ENCODE measurements at regions not wholly inside any gene's neighbourhood (a gene's known extent, or its start where the extent isn't known, plus 50 kb on each side); places are given as distances from the start of the nearest gene placed in this dataset.
"Not testable (repeated sequence)": the region's sequence is repeated elsewhere in the genome, so short reads cannot be mapped to it uniquely, and the experiment has no call there.

GRCh38 chr6:84583784-84584183 lies 180.6 kb downstream of the TBX18 start:
- no peak overlapping the region for H3K4me3 ChIP-seq (ENCODE audit: low read depth, low read length)
- DNase-seq (ENCODE audit: low read depth), result no peak

- DNase-seq (ENCODE audit: low read depth), result peak; percentile 30
- H3K4me3 ChIP-seq (ENCODE audit: low read depth, low read length), result no peak overlapping the region
These were observed 181.4 kb downstream of the TBX18 start for GRCh38 chr6:84582997-84583396.

- no peak overlapping the region for H3K4me3 ChIP-seq (ENCODE audit: low read depth, low read length)
- DNase-seq (ENCODE audit: low read depth), result peak; percentile 86
These were observed 182.7 kb downstream of the TBX18 start for GRCh38 chr6:84581494-84582259.

- no peak for DNase-seq (ENCODE audit: low read depth)
These were observed 185.0 kb downstream of the TBX18 start for GRCh38 chr6:84579404-84579803.

DNA sequence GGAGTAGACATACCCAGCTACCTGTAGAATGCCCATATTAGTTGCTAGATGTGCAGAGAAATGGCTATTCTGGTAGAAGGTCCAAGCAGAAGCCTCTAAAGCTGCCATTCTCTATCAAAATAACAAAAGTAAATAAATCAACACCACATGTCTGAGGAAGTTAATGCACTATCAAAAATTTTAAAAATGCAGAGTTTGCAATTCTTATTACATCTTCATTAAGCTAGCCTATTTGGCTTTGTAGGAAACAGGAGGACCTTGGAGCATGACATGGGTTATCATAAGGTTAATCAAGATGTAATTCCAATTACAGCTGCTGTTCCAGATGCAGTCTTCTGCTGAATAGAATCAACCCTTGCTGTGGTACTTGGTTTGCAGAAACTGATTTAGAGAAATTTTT lies 188.4 kb downstream of the TBX18 start:
- no peak for DNase-seq (ENCODE audit: low read depth)
- no peak overlapping the region for H3K4me3 ChIP-seq (ENCODE audit: low read depth, low read length)

More at GRCh38 chr6:84579404-84579803, 185.0 kb downstream of the TBX18 start:
- H3K4me3 ChIP-seq (ENCODE audit: low read depth, low read length), result no peak overlapping the region

- DNase-seq (ENCODE audit: low read depth), result no peak
- H3K4me3 ChIP-seq (ENCODE audit: low read depth, low read length), result no peak overlapping the region
These were observed 189.1 kb downstream of the TBX18 start for GRCh38 chr6:84575264-84575663.

DNA sequence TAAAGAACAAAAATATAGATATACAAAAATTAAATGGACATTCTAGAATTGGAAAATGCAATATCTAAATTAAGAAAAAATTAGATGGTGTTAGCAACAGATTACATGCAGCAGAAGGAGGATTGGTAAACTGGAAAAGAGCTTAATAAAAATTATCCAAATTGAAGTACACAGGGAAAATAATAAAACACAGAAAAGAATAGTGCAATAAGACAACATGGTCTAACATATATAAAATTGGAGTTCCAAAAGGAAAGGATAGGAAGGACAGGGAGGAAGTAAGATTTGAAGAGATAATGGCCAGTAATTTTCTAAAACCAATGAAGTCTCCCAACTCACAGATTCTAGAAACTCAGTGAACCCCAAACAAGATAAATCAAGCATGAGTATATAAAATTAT lies 194.5 kb downstream of the TBX18 start:
- no peak overlapping the region for H3K4me3 ChIP-seq (ENCODE audit: low read depth, low read length)
- no peak for DNase-seq (ENCODE audit: low read depth)

GRCh38 chr6:84568971-84569370 lies 195.4 kb downstream of the TBX18 start:
- H3K4me3 ChIP-seq (ENCODE audit: low read depth, low read length), result no peak overlapping the region
- no peak for DNase-seq (ENCODE audit: low read depth)

DNA sequence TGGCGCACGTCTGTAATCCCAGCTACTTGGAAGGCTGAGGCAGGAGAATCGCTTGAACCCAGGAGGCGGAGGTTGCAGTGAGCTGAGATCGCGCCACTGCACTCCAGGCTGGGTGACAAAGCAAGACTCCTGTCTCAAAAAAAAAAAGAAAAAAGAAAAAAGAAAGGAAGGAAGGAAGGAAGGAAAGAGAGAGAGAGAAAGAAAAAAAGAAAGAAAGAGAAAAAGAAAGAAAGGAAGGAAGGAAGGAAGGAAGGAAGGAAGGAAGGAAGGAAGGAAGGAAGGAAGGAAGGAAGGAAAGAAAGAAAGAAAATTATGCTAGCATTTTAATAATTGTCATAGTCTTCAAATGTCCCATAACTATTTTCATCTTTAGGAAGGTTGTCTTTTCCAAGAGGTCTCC lies 198.7 kb downstream of the TBX18 start:
- not testable (repeated sequence) for H3K4me3 ChIP-seq (ENCODE audit: low read depth, low read length); DNase-seq (ENCODE audit: low read depth)

GRCh38 chr6:84560436-84561390 lies 203.7 kb downstream of the TBX18 start:
- no peak for DNase-seq (ENCODE audit: low read depth)
- H3K4me3 ChIP-seq (ENCODE audit: low read depth, low read length), result no peak overlapping the region

DNA sequence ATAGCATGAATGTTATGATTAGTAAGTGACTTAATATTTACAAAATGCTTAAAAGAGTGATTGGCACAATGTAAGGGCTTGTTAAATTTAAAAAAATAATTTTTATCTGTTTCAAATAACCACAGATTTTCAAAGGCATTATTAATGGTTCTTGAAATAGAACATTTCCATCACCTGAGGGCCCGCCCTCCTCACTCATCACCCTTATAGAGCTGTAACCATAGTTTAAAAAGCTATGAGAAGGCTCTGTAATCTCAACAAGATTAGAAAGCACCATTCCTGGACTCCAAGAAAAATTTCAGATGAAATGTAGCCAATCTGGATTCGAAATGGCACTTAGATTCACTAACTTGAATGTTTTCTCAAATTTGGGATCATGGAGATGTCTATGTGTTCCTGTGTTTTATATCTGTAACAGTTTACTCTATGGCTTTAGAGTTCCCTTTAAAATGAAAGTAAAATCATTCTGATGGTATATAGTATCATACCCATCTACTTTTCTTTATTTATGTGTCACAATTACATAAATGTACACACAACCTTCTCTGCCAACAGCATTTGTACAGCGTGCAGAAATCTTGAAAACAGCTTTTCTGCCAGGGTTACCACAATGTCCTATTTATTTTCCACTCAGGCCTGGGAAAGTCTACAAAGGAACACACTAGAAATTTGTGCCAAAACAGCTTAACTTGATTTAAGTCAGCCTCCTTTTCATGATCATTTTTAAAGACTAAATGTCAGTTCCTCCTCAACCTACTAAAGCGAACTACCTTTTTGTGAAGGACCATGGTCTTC lies 207.7 kb downstream of the TBX18 start:
- H3K4me3 ChIP-seq (ENCODE audit: low read depth, low read length), result no peak overlapping the region
- DNase-seq (ENCODE audit: low read depth), result no peak

DNA sequence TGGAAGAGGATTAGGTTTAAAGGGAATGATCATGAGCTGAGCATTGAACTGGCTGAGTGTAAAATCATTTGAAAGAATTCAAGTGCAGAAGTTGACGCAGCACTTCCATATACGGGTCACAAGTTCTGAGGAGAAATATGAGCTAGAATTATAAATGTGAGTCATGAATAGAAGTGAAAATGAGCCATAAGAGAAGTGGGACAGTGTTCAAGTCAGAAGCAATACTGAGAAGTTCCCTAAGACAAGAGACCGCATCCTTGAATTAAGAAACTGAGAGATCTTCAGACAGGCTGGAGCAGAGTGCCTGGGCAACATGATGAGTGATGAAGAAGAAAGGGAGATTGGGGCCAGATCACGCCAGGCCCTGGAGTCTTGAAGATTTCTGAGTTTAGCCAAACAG lies 209.7 kb downstream of the TBX18 start:
- no peak overlapping the region for H3K4me3 ChIP-seq (ENCODE audit: low read depth, low read length)
- DNase-seq (ENCODE audit: low read depth), result no peak

- no peak for DNase-seq (ENCODE audit: low read depth)
- H3K4me3 ChIP-seq (ENCODE audit: low read depth, low read length), result no peak overlapping the region
These were observed 210.3 kb downstream of the TBX18 start for GRCh38 chr6:84554074-84554473.

GRCh38 chr6:84553527-84553926 lies 210.9 kb downstream of the TBX18 start:
- no peak overlapping the region for H3K4me3 ChIP-seq (ENCODE audit: low read depth, low read length)
- no peak for DNase-seq (ENCODE audit: low read depth)

DNA sequence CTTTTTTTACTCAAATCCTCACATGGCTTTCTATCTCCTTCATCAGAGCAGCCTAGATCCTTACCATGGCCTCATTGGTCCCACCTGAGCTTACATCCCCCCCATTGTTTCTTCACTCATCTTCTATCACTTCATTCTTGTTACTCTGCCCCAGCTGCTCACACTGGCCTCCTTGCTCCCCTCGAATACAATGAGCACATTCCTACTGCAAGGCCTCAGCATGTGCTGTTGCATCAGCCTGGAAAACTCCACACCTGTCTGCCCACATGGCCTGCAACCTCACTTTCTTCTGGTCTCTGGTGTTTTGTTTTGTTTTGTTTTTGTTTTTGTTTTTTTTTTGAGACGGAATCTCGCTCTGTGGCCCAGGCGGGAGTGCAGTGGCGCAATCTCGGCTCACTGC lies 212.6 kb downstream of the TBX18 start:
- H3K4me3 ChIP-seq (ENCODE audit: low read depth, low read length), result no peak overlapping the region
- DNase-seq (ENCODE audit: low read depth), result no peak

- no peak for DNase-seq (ENCODE audit: low read depth)
- H3K4me3 ChIP-seq (ENCODE audit: low read depth, low read length), result no peak overlapping the region
These were observed 214.5 kb downstream of the TBX18 start for GRCh38 chr6:84549917-84550316.

DNA sequence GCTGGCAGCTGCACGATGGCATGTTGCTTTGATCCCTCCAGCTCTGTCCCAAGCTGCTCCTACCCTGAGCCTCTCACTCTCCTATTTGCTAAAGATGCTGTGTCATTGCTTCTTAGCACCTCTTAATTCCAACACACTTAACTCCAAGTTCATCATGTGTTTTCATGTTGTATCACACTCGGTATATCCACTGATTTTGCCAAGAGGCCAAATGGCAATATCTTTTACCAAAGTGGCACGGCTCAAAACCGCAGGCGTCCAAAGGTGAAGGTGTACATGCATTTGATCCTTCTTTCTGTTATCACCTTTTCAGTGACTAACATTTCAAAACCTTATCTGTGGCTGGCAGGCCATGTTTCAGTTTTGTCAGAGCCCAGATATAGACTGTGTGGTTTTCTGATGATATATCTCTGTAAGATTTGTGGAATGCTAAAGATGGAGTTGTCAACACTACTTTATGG lies 217.0 kb downstream of the TBX18 start:
- no peak overlapping the region for H3K4me3 ChIP-seq (ENCODE audit: low read depth, low read length)
- DNase-seq (ENCODE audit: low read depth), result no peak

- H3K4me3 ChIP-seq (ENCODE audit: low read depth, low read length), result no peak overlapping the region
- DNase-seq (ENCODE audit: low read depth), result peak; percentile 62
These were observed 217.9 kb downstream of the TBX18 start for GRCh38 chr6:84546427-84546914.

GRCh38 chr6:84539122-84539856 lies 225.1 kb downstream of the TBX18 start:
- H3K4me3 ChIP-seq (ENCODE audit: low read depth, low read length), result no peak overlapping the region
- no peak for DNase-seq (ENCODE audit: low read depth)

Data from skeletal muscle cell (primary cell).